Left lung (tissue), 4 donors: ENCODE measurements at regions not wholly inside any gene's neighbourhood (a gene's known extent, or its start where the extent isn't known, plus 50 kb on each side); places are given as distances from the start of the nearest gene placed in this dataset.

Source experiments
- ATAC-seq: fragments of 200-7000 bp; cut with Tn5 transposase; one replicate; pipeline ENCODE4 v1.9.1; 2020; ENCODE audit warnings: moderate library complexity
- DNase-seq, 4 donors: peaks; one replicate each; pipeline ENCODE4 v3.0.0-alpha.2; 2013 to 2020
- H3K27ac ChIP-seq, 2 donors: fragments of 200-600 bp; sonication (generic) in 1 of 2; one replicate each; pipeline versions ENCODE4 v1.5.0 to v1.8.0; 2020 to 2021
- H3K27me3 ChIP-seq, 2 donors: fragments of 200-600 bp; sonication (generic) in 1 of 2; one replicate each; pipeline versions ENCODE4 v1.5.0 to v1.8.0; 2020 to 2021
- H3K36me3 ChIP-seq, 2 donors: fragments of 200-600 bp; sonication (generic) in 1 of 2; one replicate each; pipeline versions ENCODE4 v1.5.0 to v1.8.0; 2020 to 2021
- H3K4me1 ChIP-seq, 2 donors: fragments of 200-600 bp; one replicate each; pipeline ENCODE4 v1.8.0; 2021
- H3K4me3 ChIP-seq, 2 donors: fragments of 200-600 bp; sonication (generic) in 1 of 2; one replicate each; pipeline versions ENCODE4 v1.5.0 to v1.8.0; 2020 to 2021; ENCODE audit warnings: mild to moderate bottlenecking in 1 of 2
- H3K9me3 ChIP-seq, 2 donors: fragments of 200-600 bp; sonication (generic) in 1 of 2; one replicate each; pipeline versions ENCODE4 v1.5.0 to v1.8.0; 2020 to 2021
- intact Hi-C, 2 donors: fragments of 100-400 bp; cut with DNase I; formaldehyde crosslinking; loops; one replicate each; pipeline versions ENCODE4 v1.11.2 to v1.14.2; 2022
- TF ChIP-seq, protein P1 (sequence below), 2 donors: fragments of 200-600 bp; sonication (generic) in 1 of 2; IDR thresholded peaks; one replicate each; pipeline versions ENCODE4 v1.5.0 to v1.8.0; 2021; ENCODE audit warnings: antibody characterized with exemption in 2 of 2
- donor health status: DM: no; HTN: yes; CAD: no.
- donor health status: DM: no; HTN: no; CAD: no.

DNA sequence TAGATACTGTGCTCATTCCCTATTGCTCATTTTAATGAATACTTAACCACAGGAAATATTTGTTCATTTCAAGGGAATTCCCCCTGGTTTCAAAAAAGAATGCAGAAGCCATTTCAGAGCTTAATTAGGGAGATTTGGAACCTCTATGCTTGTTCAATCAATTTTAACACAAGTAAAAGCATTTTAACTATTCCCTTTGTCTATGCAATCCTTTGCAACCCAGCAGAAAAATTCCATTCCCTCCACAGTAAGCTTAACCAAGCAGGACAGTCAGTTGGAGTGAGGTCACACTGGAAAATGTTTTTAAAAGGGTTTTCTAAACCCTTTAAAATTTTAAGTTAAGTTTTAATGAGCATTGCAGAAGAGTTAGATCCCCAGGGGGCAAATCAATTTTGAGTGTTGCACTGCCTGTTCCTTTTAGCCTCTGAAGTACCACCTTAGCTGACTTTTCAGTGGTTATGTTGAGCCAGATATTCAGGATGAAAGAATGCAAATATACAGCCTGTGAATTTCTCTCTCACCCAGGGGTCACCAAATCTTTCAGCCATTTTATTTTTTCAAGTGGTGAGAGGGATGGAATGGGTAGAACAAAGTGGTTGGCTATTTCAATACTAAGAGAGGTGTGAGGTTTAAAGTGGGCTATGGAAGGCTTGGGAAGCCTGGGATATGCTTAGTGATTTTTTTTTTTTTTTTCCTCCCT is 356.2 kb upstream of the NUDT12 start:
- Histone ChIP-seq H3K27ac (no peak overlapping the region), H3K4me3 (no peak overlapping the region), H3K9me3 (no peaks in the 10 kb centered on the region), H3K27me3 (no peaks in the 10 kb centered on the region), H3K4me1 (no peaks in the 10 kb centered on the region), H3K36me3 (no peaks in the 10 kb centered on the region)
- intact Hi-C loops: no loop called here
- ATAC-seq (no peak), DNase-seq (no peak)
- TF ChIP-seq, protein P1, sequence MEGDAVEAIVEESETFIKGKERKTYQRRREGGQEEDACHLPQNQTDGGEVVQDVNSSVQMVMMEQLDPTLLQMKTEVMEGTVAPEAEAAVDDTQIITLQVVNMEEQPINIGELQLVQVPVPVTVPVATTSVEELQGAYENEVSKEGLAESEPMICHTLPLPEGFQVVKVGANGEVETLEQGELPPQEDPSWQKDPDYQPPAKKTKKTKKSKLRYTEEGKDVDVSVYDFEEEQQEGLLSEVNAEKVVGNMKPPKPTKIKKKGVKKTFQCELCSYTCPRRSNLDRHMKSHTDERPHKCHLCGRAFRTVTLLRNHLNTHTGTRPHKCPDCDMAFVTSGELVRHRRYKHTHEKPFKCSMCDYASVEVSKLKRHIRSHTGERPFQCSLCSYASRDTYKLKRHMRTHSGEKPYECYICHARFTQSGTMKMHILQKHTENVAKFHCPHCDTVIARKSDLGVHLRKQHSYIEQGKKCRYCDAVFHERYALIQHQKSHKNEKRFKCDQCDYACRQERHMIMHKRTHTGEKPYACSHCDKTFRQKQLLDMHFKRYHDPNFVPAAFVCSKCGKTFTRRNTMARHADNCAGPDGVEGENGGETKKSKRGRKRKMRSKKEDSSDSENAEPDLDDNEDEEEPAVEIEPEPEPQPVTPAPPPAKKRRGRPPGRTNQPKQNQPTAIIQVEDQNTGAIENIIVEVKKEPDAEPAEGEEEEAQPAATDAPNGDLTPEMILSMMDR (IDR thresholded peaks at IDR 0.05): no peak

DNA sequence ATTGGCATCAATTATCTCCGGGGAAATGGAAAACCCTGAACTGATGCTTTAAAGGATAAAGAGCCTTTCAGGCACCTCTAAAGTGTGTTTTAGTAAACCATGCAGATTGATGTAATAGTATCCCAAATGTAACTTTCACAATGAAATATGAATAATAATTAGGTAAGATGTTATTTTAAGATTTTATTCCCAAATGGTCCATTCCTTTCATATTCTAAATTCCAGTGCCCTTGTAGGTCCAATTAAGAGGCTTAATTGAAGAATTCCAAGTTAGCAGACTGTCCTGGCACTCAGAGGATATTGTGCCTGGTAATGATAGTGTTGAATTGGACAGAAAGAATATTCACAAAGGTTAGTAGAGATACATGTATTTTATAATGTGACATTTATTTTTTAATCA is 352.5 kb upstream of the NUDT12 start:
- intact Hi-C loops: no loop called here
- H3K4me3 ChIP-seq: no peak overlapping the region
- no peak overlapping the region for H3K27ac ChIP-seq
- TF ChIP-seq, protein P1 (IDR thresholded peaks at IDR 0.05): no peak
- ATAC-seq (no peak), DNase-seq (no peak)
- no peaks in the 10 kb centered on the region for H3K36me3 ChIP-seq
- no peaks in the 10 kb centered on the region for H3K9me3 ChIP-seq
- no peaks in the 10 kb centered on the region for H3K27me3 ChIP-seq
- no peaks in the 10 kb centered on the region for H3K4me1 ChIP-seq

DNA sequence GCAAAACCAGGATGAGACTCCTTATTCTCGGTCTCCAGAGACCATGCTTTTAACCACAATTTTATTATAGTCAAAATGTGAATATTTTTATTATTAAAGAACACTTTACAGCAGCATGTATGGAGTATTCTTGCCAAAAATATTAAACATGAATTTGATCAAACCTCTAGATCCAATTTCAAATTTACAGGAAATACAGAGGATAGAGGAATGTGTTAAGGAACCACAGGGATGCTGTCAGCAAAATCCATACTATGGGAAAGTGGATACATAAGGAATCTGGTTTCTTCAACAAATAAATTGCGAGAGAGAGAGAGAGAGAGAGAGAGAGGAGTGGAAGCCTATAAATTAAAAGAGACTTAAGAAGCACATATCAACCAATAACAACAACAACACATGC is 348.2 kb upstream of the NUDT12 start:
- H3K36me3 ChIP-seq: no peaks in the 10 kb centered on the region
- DNase-seq (no peak), ATAC-seq (no peak)
- H3K4me1 ChIP-seq: no peaks in the 10 kb centered on the region
- H3K27me3 ChIP-seq: no peaks in the 10 kb centered on the region
- intact Hi-C loops: no loop called here
- H3K27ac ChIP-seq: no peak overlapping the region
- no peak overlapping the region for H3K4me3 ChIP-seq
- TF ChIP-seq, protein P1 (IDR thresholded peaks at IDR 0.05): no peak
- no peaks in the 10 kb centered on the region for H3K9me3 ChIP-seq

DNA sequence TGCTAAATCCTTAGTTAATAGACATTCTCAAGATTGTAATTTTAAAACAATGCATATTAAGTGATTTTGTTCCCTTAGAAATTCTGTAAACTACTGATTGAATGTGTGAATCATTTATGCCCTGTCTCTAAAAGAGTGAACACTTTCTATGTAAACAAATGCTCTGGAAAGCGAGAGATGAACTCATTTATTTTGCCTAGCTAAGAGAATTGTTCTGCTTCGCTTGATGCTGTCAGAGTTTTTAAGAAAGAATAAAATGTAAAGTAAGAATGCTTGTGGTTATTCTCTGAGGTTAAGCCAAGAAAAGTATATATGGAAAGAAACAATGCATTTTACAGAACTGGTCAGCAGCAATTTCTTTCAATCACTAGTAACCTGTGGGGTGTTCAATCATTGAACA is 347.4 kb upstream of the NUDT12 start:
- Histone ChIP-seq H3K27me3 (no peaks in the 10 kb centered on the region), H3K9me3 (no peaks in the 10 kb centered on the region), H3K4me1 (no peaks in the 10 kb centered on the region), H3K27ac (no peak overlapping the region), H3K4me3 (no peak overlapping the region), H3K36me3 (no peaks in the 10 kb centered on the region)
- TF ChIP-seq, protein P1 (IDR thresholded peaks at IDR 0.05): no peak
- intact Hi-C loops: no loop called here
- no peak for ATAC-seq
- DNase-seq: no peak

DNA sequence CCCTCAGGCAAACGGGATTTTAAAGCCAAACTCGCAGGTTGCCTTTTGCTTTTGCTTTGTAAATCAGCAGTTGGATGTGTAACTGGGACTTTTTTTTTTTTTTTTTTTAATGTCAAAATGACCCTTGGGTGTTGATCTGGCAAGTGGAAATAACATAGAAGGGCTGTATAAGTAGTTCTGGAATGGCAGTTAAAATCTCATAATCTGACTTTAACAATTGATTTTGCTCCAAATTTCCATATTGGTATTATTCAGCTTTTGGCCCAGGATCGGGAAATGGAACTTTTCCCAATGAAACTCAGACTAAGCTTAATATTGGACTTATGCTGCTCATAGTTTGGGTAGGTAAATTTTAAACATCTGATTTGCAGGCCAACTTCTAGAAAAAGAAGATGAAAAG is 346.8 kb upstream of the NUDT12 start:
- no peak overlapping the region for H3K27ac ChIP-seq
- H3K4me3 ChIP-seq: no peak overlapping the region
- ATAC-seq (no peak), DNase-seq (no peak)
- no peaks in the 10 kb centered on the region for H3K36me3 ChIP-seq
- no peaks in the 10 kb centered on the region for H3K9me3 ChIP-seq
- TF ChIP-seq, protein P1 (IDR thresholded peaks at IDR 0.05): no peak
- H3K4me1 ChIP-seq: no peaks in the 10 kb centered on the region
- no peaks in the 10 kb centered on the region for H3K27me3 ChIP-seq
- intact Hi-C loops: no loop called here
